ENCODE measurements at regions not wholly inside any gene's neighbourhood (a gene's known extent, or its start where the extent isn't known, plus 50 kb on each side); places are given as distances from the start of the nearest gene placed in this dataset.

DNA sequence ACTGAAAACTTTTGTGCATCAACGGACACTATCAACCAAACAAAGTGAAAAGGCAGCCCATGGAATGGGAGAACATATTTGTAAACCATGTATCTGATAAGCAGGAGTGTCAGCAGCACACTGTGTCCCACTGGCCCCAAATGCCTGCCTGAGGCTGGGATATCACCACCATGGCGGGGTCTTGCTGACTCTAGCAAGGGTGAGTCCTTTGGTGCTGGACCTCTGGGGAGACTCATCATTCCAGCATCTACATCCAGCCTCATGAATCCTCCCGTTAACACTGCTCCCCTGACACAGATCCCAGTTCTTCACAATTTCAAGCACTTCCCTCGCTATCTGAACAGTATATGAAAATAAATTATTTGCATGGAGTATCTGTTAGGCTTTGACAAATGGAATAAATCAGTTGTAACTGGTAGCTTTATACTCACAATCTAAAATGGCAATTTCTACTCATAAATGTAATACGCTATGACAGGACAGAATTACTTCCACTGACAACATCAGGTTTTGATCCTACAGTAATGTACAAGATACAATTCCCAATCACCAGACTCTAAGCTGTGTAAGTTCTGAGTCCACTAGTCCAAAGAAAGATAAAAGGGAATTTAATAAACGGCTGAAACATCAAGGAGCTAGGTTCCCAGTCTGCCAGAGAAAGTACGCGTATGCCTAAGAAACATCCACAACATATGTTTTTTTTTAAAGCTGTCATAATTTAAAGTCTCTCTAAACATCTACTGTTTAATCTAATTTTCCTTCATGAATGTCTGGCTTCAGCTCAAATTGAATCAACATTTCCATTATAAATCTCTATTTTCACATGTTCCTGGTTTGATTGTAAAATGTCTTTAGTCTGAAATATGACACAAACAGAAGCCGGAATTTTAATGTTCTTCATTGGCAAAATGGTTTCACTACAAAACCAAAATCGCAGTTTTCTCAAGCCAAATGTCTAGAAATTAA, 95.1 kb downstream of the SIPA1L2 start:
- TF ChIP-seq, protein P1, sequence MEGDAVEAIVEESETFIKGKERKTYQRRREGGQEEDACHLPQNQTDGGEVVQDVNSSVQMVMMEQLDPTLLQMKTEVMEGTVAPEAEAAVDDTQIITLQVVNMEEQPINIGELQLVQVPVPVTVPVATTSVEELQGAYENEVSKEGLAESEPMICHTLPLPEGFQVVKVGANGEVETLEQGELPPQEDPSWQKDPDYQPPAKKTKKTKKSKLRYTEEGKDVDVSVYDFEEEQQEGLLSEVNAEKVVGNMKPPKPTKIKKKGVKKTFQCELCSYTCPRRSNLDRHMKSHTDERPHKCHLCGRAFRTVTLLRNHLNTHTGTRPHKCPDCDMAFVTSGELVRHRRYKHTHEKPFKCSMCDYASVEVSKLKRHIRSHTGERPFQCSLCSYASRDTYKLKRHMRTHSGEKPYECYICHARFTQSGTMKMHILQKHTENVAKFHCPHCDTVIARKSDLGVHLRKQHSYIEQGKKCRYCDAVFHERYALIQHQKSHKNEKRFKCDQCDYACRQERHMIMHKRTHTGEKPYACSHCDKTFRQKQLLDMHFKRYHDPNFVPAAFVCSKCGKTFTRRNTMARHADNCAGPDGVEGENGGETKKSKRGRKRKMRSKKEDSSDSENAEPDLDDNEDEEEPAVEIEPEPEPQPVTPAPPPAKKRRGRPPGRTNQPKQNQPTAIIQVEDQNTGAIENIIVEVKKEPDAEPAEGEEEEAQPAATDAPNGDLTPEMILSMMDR (IDR thresholded peaks at IDR 0.05; ENCODE audit: low read depth, low read length) = no peak
- H3K4me3 ChIP-seq (ENCODE audit: low read depth, low read length) = no peak overlapping the region

DNA sequence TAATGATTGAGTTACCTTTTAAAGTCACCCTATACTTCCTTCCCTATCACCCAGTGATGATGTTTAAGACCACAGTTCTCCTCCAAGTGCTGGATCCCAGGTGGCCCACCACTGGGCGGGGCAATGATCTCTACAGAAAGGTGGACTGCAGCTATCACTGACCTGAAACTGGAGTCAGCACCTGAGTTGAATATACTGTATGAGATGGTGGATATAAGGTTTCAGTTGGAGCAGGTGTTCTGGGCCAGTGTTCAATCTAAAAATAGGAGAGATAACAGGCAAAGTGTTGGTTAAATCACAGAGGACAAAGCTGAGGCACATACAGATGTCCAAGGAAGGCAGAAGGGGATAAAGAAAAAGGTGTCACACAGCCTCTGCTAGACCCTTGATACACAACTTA, 96.6 kb downstream of the SIPA1L2 start:
- no peak overlapping the region for H3K4me3 ChIP-seq (ENCODE audit: low read depth, low read length)
- TF ChIP-seq, protein P1 (IDR thresholded peaks at IDR 0.05; ENCODE audit: low read depth, low read length) = no peak

DNA sequence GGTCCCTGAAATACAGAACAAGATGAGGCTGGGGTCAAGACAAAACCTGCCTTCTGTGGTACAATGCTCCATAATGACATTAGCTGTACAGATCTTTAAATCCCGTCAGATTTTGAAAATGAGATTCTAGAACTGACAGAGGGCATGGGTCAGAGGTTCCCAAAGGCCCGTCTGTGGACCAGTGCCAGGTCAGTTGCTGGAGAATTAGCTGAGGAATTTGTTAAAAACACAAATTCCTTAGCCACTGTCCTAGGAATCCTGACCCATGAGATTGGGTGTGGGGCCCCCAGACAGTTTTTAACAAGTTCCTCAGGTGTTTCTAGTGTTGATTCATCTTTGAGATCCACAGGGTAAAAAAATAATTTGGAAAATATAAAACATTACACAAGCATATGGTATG, 97.0 kb downstream of the SIPA1L2 start:
- H3K4me3 ChIP-seq (ENCODE audit: low read depth, low read length) = no peak overlapping the region
- TF ChIP-seq, protein P1 (IDR thresholded peaks at IDR 0.05; ENCODE audit: low read depth, low read length) = no peak

DNA sequence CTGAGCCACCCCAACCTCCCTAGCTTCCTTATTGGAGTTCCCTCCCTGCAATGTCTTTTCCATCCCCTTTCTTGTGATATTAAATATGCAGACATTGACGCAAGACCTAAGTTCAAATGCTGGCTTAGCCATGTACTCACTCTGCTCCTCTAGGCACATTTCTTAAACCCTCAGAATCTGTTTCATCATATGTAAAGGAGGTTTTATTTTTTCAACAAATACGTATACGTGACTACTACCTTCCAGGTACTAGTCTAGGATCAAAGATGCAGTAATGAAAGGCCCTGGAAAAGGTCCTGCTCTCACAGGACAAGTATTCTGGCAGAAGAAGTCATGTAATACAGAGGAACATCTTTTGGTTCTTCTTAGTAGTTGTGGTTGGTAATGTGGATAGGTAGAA, 98.6 kb downstream of the SIPA1L2 start:
- H3K4me3 ChIP-seq (ENCODE audit: low read depth, low read length) = no peak overlapping the region
- TF ChIP-seq, protein P1 (IDR thresholded peaks at IDR 0.05; ENCODE audit: low read depth, low read length) = no peak

DNA sequence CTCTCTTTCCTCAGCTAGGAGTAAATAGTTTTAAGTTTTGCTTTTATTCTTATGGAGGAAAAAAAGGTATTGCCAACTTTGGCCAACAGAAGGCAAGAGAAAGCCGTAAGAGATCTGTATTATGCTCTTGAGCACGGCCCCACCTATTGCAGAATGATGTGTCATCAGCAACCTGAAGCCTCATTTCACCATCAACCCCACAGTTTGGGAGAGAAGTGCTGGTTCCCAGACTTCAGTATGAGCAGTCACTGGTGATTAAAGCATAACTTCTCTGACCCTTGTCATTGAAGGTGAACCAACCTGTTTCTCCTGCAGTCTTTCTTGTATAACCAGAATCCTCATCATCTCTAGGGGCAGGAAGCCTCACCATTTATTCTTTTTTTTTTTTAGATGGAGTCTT, 100.2 kb downstream of the SIPA1L2 start:
- H3K4me3 ChIP-seq (ENCODE audit: low read depth, low read length) = no peak overlapping the region
- TF ChIP-seq, protein P1 (IDR thresholded peaks at IDR 0.05; ENCODE audit: low read depth, low read length) = no peak

DNA sequence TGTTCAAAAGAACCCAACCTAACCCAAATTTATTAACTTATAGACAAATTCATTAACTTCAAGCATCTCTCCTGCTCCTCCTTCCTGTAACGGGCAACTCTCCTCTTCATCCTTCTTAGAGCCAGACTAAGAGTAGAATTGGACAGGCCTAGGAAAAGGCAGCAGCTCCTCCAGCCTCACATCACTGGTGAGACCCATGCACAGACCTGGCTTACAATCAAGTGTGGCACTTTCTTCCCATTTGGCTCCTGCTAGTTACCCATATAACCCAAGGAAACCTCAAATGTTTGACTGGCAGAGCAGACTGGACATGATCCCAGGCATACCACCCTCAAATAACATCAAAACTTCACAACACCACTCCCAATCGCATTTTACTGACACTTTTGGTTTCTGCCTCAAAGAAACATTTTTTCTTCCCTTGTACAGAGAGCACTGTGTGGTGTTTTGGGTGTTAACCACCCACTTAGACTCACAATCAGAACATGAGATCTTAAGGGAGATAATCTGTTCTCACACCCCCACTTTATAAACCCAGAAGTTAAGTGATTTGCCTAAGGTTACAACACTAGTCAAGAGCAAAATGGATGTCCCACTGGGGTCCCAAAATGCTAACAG, 101.4 kb downstream of the SIPA1L2 start:
- no peak overlapping the region for H3K4me3 ChIP-seq (ENCODE audit: low read depth, low read length)
- TF ChIP-seq, protein P1 (IDR thresholded peaks at IDR 0.05; ENCODE audit: low read depth, low read length) = no peak

DNA sequence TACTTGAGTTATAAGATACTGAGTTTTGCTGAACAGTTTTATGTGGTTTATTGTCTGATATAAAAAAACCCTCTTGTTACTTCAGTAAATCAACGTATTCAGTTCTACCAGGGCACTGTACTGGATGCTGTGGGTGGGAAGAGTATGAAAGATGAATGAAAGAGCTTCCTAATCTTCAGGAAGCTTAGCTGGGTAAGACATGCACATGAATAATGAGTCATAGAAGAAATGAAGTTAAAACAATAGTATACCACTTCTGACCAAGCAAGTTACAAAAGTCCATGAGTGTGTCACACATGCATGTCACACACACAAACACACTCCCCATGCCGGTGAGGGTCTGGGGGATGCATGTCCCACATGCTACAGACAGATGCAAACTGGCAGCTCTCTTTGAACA, 105.9 kb downstream of the SIPA1L2 start:
- TF ChIP-seq, protein P1 (IDR thresholded peaks at IDR 0.05; ENCODE audit: low read depth, low read length) = no peak
- no peak overlapping the region for H3K4me3 ChIP-seq (ENCODE audit: low read depth, low read length)

Data from WI38 (cell line).